SU-DHL-6 (cell line): ENCODE measurements at regions not wholly inside any gene's neighbourhood (a gene's known extent, or its start where the extent isn't known, plus 50 kb on each side); places are given as distances from the start of the nearest gene placed in this dataset.

Experiments
- H2AFZ ChIP-seq: fragments of 200-600 bp; sonication (generic); 2 replicates; pipeline ENCODE4 v1.6.1; 2014; ENCODE audit warnings: low read depth, mild to moderate bottlenecking, moderate library complexity, mixed read lengths, antibody characterized with exemption, low read length; ENCODE audit not compliant: severe bottlenecking
- H3F3A ChIP-seq: fragments of 200-600 bp; shearing (Covaris generic); 2 replicates; pipeline ENCODE4 v1.6.0; 2016; ENCODE audit warnings: antibody characterized with exemption, mild to moderate bottlenecking; ENCODE audit not compliant: insufficient read depth
- H3K27ac ChIP-seq: fragments of 200-600 bp; sonication (generic); 2 replicates; pipeline ENCODE4 v1.5.1; 2016; ENCODE audit warnings: low read depth, mild to moderate bottlenecking, low read length, moderate library complexity, mixed read lengths
- H3K27me3 ChIP-seq: fragments of 200-600 bp; sonication (generic), shearing (Covaris generic); 2 replicates; pipeline ENCODE4 v1.6.0; 2014; ENCODE audit warnings: mild to moderate bottlenecking, low read length
- H3K36me3 ChIP-seq: fragments of 200-600 bp; sonication (generic); 2 replicates; pipeline ENCODE4 v1.6.1; 2014; ENCODE audit warnings: mild to moderate bottlenecking, low read length, mixed read lengths
- H3K4me2 ChIP-seq: fragments of 300-600, 200-600 bp; shearing (Covaris generic), sonication (generic); 2 replicates; pipeline ENCODE4 v1.6.0; 2014; ENCODE audit warnings: low read length, low read depth, mild to moderate bottlenecking; ENCODE audit not compliant: poor library complexity, severe bottlenecking
- H3K4me3 ChIP-seq: fragments of 200-600 bp; sonication (generic); 2 replicates; pipeline ENCODE4 v1.5.1; 2014; ENCODE audit warnings: antibody characterized with exemption, low read length, mild to moderate bottlenecking, mixed read lengths; ENCODE audit not compliant: insufficient read depth, poor library complexity, severe bottlenecking
- H3K79me2 ChIP-seq: fragments of 200-600 bp; sonication (generic); 2 replicates; pipeline ENCODE4 v1.6.1; 2014; ENCODE audit warnings: mild to moderate bottlenecking, low read length, moderate library complexity; ENCODE audit not compliant: insufficient read depth
- H3K9ac ChIP-seq: fragments of 200-600 bp; sonication (generic); 2 replicates; pipeline ENCODE4 v1.7.0; 2014; ENCODE audit warnings: mild to moderate bottlenecking, low read length
- H3K9me2 ChIP-seq: fragments of 200-600 bp; sonication (generic); replicated peaks from 2 replicates; pipeline ENCODE4 v1.6.1; 2014; ENCODE audit warnings: low read length; ENCODE audit not compliant: insufficient read depth
- H3K9me3 ChIP-seq: fragments of 200-600 bp; sonication (generic); 2 replicates; pipeline ENCODE4 v1.6.1; 2014; ENCODE audit warnings: low read length, mixed read lengths; ENCODE audit not compliant: insufficient read depth
- H4K20me1 ChIP-seq: fragments of 200-600 bp; sonication (generic); 2 replicates; pipeline ENCODE4 v1.6.1; 2014; ENCODE audit warnings: low read depth, mild to moderate bottlenecking, antibody characterized with exemption, low read length, moderate library complexity, mixed read lengths
- EZH2phosphoT487 ChIP-seq: fragments of 200-600 bp; sonication (generic), shearing (Covaris generic); conservative IDR thresholded peaks from 2 replicates; pipeline ENCODE4 v1.6.1; 2018; ENCODE audit warnings: mild to moderate bottlenecking, antibody characterized with exemption, low read length, moderate library complexity, mixed read lengths
- TF ChIP-seq, protein P1 (sequence below): fragments of 200-600 bp; sonication (generic); IDR thresholded peaks from one replicate; pipeline ENCODE4 v1.5.1; 2017; ENCODE audit warnings: antibody characterized with exemption, mild to moderate bottlenecking, low read length, moderate library complexity; ENCODE audit not compliant: insufficient read depth, poor library complexity, severe bottlenecking

DNA sequence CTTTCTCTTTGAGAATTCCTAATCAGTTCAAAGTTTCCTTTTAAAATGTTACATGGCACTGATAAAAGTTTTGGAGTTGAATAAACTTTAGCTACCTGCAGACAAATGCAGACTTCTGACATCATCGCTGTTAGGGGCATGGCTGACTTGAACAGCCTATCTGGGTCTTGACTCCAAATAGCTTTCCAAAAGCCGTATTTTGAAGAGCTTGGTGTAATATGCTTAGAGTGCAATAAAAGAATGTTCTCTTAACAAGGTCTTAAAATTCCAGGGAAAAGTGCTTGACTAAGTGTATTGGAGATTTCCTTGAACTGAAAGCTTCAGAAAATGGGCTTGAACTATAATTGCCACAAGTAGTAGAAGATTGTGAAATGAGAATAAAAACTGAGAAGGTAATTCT lies 342.9 kb upstream of the DCC start:
- Histone ChIP-seq H2AFZ (no peak overlapping the region), H3K9me2 (no peaks in the 10 kb centered on the region), H3K27ac (no peak overlapping the region), H3K9me3 (no peaks in the 10 kb centered on the region), H3F3A (no peaks in the 10 kb centered on the region), H3K4me2 (no peak overlapping the region), H3K9ac (no peak overlapping the region), H3K79me2 (no peaks in the 10 kb centered on the region), H3K36me3 (no peaks in the 10 kb centered on the region), H3K27me3 (no peaks in the 10 kb centered on the region), H3K4me3 (no peak overlapping the region), H4K20me1 (no peaks in the 10 kb centered on the region)
- no peak for TF ChIP-seq EZH2phosphoT487
- TF ChIP-seq, protein P1, sequence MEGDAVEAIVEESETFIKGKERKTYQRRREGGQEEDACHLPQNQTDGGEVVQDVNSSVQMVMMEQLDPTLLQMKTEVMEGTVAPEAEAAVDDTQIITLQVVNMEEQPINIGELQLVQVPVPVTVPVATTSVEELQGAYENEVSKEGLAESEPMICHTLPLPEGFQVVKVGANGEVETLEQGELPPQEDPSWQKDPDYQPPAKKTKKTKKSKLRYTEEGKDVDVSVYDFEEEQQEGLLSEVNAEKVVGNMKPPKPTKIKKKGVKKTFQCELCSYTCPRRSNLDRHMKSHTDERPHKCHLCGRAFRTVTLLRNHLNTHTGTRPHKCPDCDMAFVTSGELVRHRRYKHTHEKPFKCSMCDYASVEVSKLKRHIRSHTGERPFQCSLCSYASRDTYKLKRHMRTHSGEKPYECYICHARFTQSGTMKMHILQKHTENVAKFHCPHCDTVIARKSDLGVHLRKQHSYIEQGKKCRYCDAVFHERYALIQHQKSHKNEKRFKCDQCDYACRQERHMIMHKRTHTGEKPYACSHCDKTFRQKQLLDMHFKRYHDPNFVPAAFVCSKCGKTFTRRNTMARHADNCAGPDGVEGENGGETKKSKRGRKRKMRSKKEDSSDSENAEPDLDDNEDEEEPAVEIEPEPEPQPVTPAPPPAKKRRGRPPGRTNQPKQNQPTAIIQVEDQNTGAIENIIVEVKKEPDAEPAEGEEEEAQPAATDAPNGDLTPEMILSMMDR = no peak

DNA sequence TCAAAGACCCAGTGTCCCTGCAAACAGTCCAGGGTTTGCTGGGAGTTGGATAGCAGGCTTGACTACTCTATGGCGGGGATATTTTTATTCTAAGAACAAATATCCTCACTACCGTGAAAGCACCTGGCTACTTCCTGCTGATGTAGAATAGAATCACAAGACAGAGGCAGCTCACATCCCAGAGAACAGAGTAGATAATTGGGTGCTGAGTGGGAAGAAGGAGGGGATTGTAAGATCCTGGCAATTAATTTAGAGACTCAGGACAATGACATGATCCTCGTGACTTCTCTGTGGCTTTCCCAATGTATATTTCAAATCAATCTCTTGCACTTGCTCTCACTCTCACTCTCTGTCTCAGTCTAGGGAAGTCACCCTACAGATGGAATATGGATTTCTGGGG lies 341.9 kb upstream of the DCC start:
- no peaks in the 10 kb centered on the region for H3F3A ChIP-seq
- no peaks in the 10 kb centered on the region for H3K9me2 ChIP-seq
- no peaks in the 10 kb centered on the region for H3K27me3 ChIP-seq

DNA sequence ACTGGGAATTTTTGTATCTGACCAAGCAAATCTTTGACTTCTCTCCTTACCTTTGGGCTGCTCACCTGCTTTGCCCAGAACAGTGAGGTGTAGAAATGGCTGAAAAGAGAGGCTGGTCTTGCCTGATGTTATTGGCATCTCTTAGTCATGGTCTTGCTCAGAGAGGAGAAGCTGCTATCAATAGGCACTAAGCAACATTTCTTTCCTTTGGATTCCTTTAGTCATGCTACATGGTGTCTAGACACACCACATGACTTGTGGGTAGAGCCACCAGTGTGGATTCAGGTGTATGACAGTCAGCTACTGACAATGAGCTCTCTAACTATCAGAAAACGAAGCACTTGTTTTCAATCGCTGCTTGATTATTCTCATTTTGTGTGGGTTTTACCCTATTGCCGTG lies 341.3 kb upstream of the DCC start:
- H3K4me3 ChIP-seq = no peak overlapping the region
- no peaks in the 10 kb centered on the region for H3K79me2 ChIP-seq
- TF ChIP-seq EZH2phosphoT487 = no peak
- TF ChIP-seq, protein P1 = no peak
- H3K9ac ChIP-seq = no peak overlapping the region
- no peak overlapping the region for H3K27ac ChIP-seq
- no peak overlapping the region for H3K4me2 ChIP-seq
- no peaks in the 10 kb centered on the region for H3K9me2 ChIP-seq
- H4K20me1 ChIP-seq = no peaks in the 10 kb centered on the region
- H3K36me3 ChIP-seq = no peaks in the 10 kb centered on the region
- H2AFZ ChIP-seq = no peak overlapping the region
- no peaks in the 10 kb centered on the region for H3K27me3 ChIP-seq
- no peaks in the 10 kb centered on the region for H3K9me3 ChIP-seq
- H3F3A ChIP-seq = no peaks in the 10 kb centered on the region

More for the DNA sequence above, 341.9 kb upstream of the DCC start:
- Histone ChIP-seq H3K27ac (no peak overlapping the region), H3K9me3 (no peaks in the 10 kb centered on the region), H3K36me3 (no peaks in the 10 kb centered on the region), H4K20me1 (no peaks in the 10 kb centered on the region), H3K4me3 (no peak overlapping the region), H2AFZ (no peak overlapping the region), H3K9ac (no peak overlapping the region), H3K79me2 (no peaks in the 10 kb centered on the region), H3K4me2 (no peak overlapping the region)
- TF ChIP-seq EZH2phosphoT487 = no peak
- TF ChIP-seq, protein P1 = no peak
